ENCODE measurements at regions not wholly inside any gene's neighbourhood (a gene's known extent, or its start where the extent isn't known, plus 50 kb on each side); places are given as distances from the start of the nearest gene placed in this dataset.

GRCh38 chr21:17195976-17196375, 316.9 kb upstream of the CXADR start:
- H3K27me3 ChIP-seq (replicated peaks; ENCODE audit: insufficient read depth), result no peaks in the 10 kb centered on the region
- WGBS, result 44% methylated on average over 1 of the region's 1 CpG
- TF ChIP-seq POLR2AphosphoS5 (IDR thresholded peaks at IDR 0.05) (no peak), POLR2A (IDR thresholded peaks at IDR 0.05) (no peak)
- TF ChIP-seq, protein P1, sequence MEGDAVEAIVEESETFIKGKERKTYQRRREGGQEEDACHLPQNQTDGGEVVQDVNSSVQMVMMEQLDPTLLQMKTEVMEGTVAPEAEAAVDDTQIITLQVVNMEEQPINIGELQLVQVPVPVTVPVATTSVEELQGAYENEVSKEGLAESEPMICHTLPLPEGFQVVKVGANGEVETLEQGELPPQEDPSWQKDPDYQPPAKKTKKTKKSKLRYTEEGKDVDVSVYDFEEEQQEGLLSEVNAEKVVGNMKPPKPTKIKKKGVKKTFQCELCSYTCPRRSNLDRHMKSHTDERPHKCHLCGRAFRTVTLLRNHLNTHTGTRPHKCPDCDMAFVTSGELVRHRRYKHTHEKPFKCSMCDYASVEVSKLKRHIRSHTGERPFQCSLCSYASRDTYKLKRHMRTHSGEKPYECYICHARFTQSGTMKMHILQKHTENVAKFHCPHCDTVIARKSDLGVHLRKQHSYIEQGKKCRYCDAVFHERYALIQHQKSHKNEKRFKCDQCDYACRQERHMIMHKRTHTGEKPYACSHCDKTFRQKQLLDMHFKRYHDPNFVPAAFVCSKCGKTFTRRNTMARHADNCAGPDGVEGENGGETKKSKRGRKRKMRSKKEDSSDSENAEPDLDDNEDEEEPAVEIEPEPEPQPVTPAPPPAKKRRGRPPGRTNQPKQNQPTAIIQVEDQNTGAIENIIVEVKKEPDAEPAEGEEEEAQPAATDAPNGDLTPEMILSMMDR (IDR thresholded peaks at IDR 0.05), result no peak
- DNase-seq (ENCODE audit: low spot score), result no peak
- H3K36me3 ChIP-seq, result no peaks in the 10 kb centered on the region
- H3K4me3 ChIP-seq, result no peak overlapping the region
- H3K9me3 ChIP-seq, result no peaks in the 10 kb centered on the region
- H3K27ac ChIP-seq, result no peak overlapping the region
- intact Hi-C loops (cut with DNase I), result no loop called here
- no peaks in the 10 kb centered on the region for H3K4me1 ChIP-seq (replicated peaks)

DNA sequence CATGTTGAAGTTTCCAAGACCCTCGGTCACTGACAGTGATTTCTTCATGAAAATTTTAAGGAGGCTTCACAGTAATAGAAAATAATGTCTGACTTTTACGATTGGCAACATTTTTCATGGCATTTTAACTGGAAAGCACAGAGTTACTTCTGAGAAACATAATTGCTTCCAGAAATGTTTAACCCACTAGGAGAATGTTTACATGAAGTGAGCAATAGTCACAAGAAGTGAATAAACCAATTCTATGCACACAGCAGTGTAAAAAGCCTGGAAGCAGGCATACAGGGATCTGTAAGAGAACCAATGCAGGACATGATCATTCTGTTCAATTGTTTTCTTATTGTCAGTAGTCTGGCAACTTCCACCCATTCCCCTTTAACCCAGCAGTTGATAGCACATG, 316.2 kb upstream of the CXADR start:
- WGBS, result 71% methylated on average over 2 of the region's 2 CpGs
- intact Hi-C loops (cut with DNase I), result no loop called here
- Histone ChIP-seq H3K27me3 (replicated peaks; ENCODE audit: insufficient read depth) (no peaks in the 10 kb centered on the region), H3K4me1 (replicated peaks) (no peaks in the 10 kb centered on the region), H3K4me3 (no peak overlapping the region), H3K9me3 (no peaks in the 10 kb centered on the region), H3K36me3 (no peaks in the 10 kb centered on the region), H3K27ac (no peak overlapping the region)
- TF ChIP-seq, protein P1 (IDR thresholded peaks at IDR 0.05), result no peak
- TF ChIP-seq POLR2AphosphoS5 (IDR thresholded peaks at IDR 0.05) (no peak), POLR2A (IDR thresholded peaks at IDR 0.05) (no peak)
- DNase-seq (ENCODE audit: low spot score), result no peak

- H3K27ac ChIP-seq, result no peak overlapping the region
- intact Hi-C loops (cut with DNase I), result no loop called here
- no peak for DNase-seq (ENCODE audit: low spot score)
- no peaks in the 10 kb centered on the region for H3K9me3 ChIP-seq
- H3K4me3 ChIP-seq, result no peak overlapping the region
- no peaks in the 10 kb centered on the region for H3K4me1 ChIP-seq (replicated peaks)
- no peaks in the 10 kb centered on the region for H3K36me3 ChIP-seq
- TF ChIP-seq POLR2AphosphoS5 (IDR thresholded peaks at IDR 0.05) (no peak), POLR2A (IDR thresholded peaks at IDR 0.05) (no peak)
- TF ChIP-seq, protein P1 (IDR thresholded peaks at IDR 0.05), result no peak
- WGBS, result 31% methylated on average over 1 of the region's 1 CpG
- H3K27me3 ChIP-seq (replicated peaks; ENCODE audit: insufficient read depth), result no peaks in the 10 kb centered on the region
These were observed 314.8 kb upstream of the CXADR start for GRCh38 chr21:17197996-17198395.

DNA sequence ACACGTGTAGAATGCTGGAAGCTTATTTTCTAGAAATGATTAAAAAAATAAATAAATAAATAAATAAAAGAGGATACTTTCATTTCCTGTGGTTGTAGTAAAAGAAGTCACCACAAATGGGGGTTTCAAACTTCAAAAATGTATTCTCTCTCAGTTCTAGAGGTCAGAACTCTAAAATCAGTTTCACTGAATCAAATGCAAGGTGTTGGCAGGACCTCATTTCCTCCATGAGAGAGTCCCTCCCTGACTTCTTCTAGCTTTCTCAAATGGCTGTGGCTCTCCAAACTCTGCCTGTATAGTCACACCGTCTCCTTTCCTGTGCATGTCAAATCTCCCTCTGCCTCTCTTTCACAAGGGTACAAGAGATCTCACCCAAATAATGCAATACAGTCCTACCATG, 312.6 kb upstream of the CXADR start:
- H3K9me3 ChIP-seq, result no peaks in the 10 kb centered on the region
- intact Hi-C loops (cut with DNase I), result no loop called here
- 93% methylated on average over 2 of the region's 2 CpGs for WGBS

GRCh38 chr21:17201741-17202260, 311.0 kb upstream of the CXADR start:
- Histone ChIP-seq H3K9me3 (no peaks in the 10 kb centered on the region), H3K36me3 (no peaks in the 10 kb centered on the region), H3K27me3 (replicated peaks; ENCODE audit: insufficient read depth) (no peaks in the 10 kb centered on the region), H3K27ac (no peak overlapping the region), H3K4me1 (replicated peaks) (no peaks in the 10 kb centered on the region), H3K4me3 (no peak overlapping the region)
- no peak for DNase-seq (ENCODE audit: low spot score)
- intact Hi-C loops (cut with DNase I), result no loop called here
- WGBS, result 84% methylated on average over 2 of the region's 2 CpGs
- TF ChIP-seq POLR2A (IDR thresholded peaks at IDR 0.05) (no peak), POLR2AphosphoS5 (IDR thresholded peaks at IDR 0.05) (no peak)
- TF ChIP-seq, protein P1 (IDR thresholded peaks at IDR 0.05), result no peak

More for the DNA sequence above, 312.6 kb upstream of the CXADR start:
- no peaks in the 10 kb centered on the region for H3K4me1 ChIP-seq (replicated peaks)
- TF ChIP-seq POLR2AphosphoS5 (IDR thresholded peaks at IDR 0.05) (no peak), POLR2A (IDR thresholded peaks at IDR 0.05) (no peak)
- TF ChIP-seq, protein P1 (IDR thresholded peaks at IDR 0.05), result no peak
- H3K36me3 ChIP-seq, result no peaks in the 10 kb centered on the region
- H3K27ac ChIP-seq, result no peak overlapping the region
- no peak for DNase-seq (ENCODE audit: low spot score)
- H3K4me3 ChIP-seq, result no peak overlapping the region
- no peaks in the 10 kb centered on the region for H3K27me3 ChIP-seq (replicated peaks; ENCODE audit: insufficient read depth)

All from prostate gland (tissue), 2 donors.